Lung microvascular endothelial cell (primary cell): ENCODE measurements at regions not wholly inside any gene's neighbourhood (a gene's known extent, or its start where the extent isn't known, plus 50 kb on each side); places are given as distances from the start of the nearest gene placed in this dataset.
A peak's percentile ranks its signal among the peaks of the same experiment; 100 is the strongest.
"Not testable (repeated sequence)": the region's sequence is repeated elsewhere in the genome, so short reads cannot be mapped to it uniquely, and the experiment has no call there.

Source experiments
- DNase-seq, 2 donors: peaks; one replicate each; pipeline versions ENCODE4 v3.0.0 to v3.0.0-alpha.2; 2010; ENCODE audit warnings: low read depth in 2 of 2

- no peak for DNase-seq
These were observed 153.5 kb upstream of the STK32A start for GRCh38 chr5:147081311-147081764.

GRCh38 chr5:147084702-147085101 is 150.1 kb upstream of the STK32A start:
- DNase-seq: no peak

GRCh38 chr5:147085409-147085808 is 149.4 kb upstream of the STK32A start:
- no peak for DNase-seq

- no peak for DNase-seq
These were observed 142.8 kb upstream of the STK32A start for GRCh38 chr5:147092044-147092443.

- DNase-seq: no peak
These were observed 141.7 kb upstream of the STK32A start for GRCh38 chr5:147093138-147093537.

- no peak for DNase-seq
These were observed 139.1 kb upstream of the STK32A start for GRCh38 chr5:147095740-147096139.

GRCh38 chr5:147098233-147098790 is 136.5 kb upstream of the STK32A start:
- DNase-seq: peak; percentile 49 to 94

- DNase-seq: peak in 1 of 2 donors; percentile 4
These were observed 133.0 kb upstream of the STK32A start for GRCh38 chr5:147101659-147102369.

- no peak for DNase-seq
These were observed 121.9 kb upstream of the STK32A start for GRCh38 chr5:147112899-147113298.

GRCh38 chr5:147113967-147114366 is 120.9 kb upstream of the STK32A start:
- DNase-seq: no peak

- not testable (repeated sequence) for DNase-seq
These were observed 95.1 kb upstream of the STK32A start for GRCh38 chr5:147139759-147140158.

- DNase-seq: no peak
These were observed 94.3 kb upstream of the STK32A start for GRCh38 chr5:147140558-147140957.

- not testable (repeated sequence) for DNase-seq
These were observed 93.2 kb upstream of the STK32A start for GRCh38 chr5:147141580-147141979.

GRCh38 chr5:147143215-147143614 is 91.6 kb upstream of the STK32A start:
- no peak for DNase-seq

- DNase-seq: no peak
These were observed 89.5 kb upstream of the STK32A start for GRCh38 chr5:147145328-147145727.

GRCh38 chr5:147148715-147149114 is 86.1 kb upstream of the STK32A start:
- DNase-seq: no peak

- no peak for DNase-seq
These were observed 82.7 kb upstream of the STK32A start for GRCh38 chr5:147152086-147152485.

- DNase-seq: no peak
These were observed 80.0 kb upstream of the STK32A start for GRCh38 chr5:147154809-147155208.

GRCh38 chr5:147156012-147156411 is 78.8 kb upstream of the STK32A start:
- DNase-seq: no peak

GRCh38 chr5:147160902-147161700 is 73.7 kb upstream of the STK32A start:
- DNase-seq: peak in 1 of 2 donors; percentile 61

GRCh38 chr5:147162740-147163139 is 72.1 kb upstream of the STK32A start:
- DNase-seq: no peak

GRCh38 chr5:147167529-147167928 is 67.3 kb upstream of the STK32A start:
- no peak for DNase-seq
